ENCODE measurements at regions not wholly inside any gene's neighbourhood (a gene's known extent, or its start where the extent isn't known, plus 50 kb on each side); places are given as distances from the start of the nearest gene placed in this dataset.

- Mint-ChIP-seq H3K27me3 (peaks cover 10% of the 10 kb centered on the region), H3K4me1 (ENCODE audit: unreplicated experiment) (no peaks in the 10 kb centered on the region), H3K27ac (no peak overlapping the region), H3K36me3 (no peaks in the 10 kb centered on the region), H3K4me3 (no peak overlapping the region), H3K9me3 (no peaks in the 10 kb centered on the region)
- no peak for TF ChIP-seq CTCF (conservative IDR thresholded peaks at IDR 0.05)
- no peak for DNase-seq (ENCODE audit: extremely low spot score, unreplicated experiment)
These were observed 57.4 kb upstream of the NR5A2 start for GRCh38 chr1:199970125-199970524.

- no peak for DNase-seq (ENCODE audit: extremely low spot score, unreplicated experiment)
- TF ChIP-seq CTCF (conservative IDR thresholded peaks at IDR 0.05), result no peak
- peaks cover 10% of the 10 kb centered on the region for H3K27me3 Mint-ChIP-seq
- H3K9me3 Mint-ChIP-seq, result no peaks in the 10 kb centered on the region
- no peaks in the 10 kb centered on the region for H3K36me3 Mint-ChIP-seq
- H3K4me1 Mint-ChIP-seq (ENCODE audit: unreplicated experiment), result peaks cover 7% of the 10 kb centered on the region
- no peak overlapping the region for H3K4me3 Mint-ChIP-seq
- H3K27ac Mint-ChIP-seq, result no peak overlapping the region
These were observed 50.9 kb upstream of the NR5A2 start for GRCh38 chr1:199976496-199977144.

Small RNAs in the stretch of these regions (microRNA-seq; reads per million reads assigned to microRNA genes)
- gene MIR181A1, result 2,803 reads per million, percentile 88 among the genes with 10 or more reads in this experiment
- gene MIR181B1, result 6.6 reads per million, percentile 25 among the genes with 10 or more reads in this experiment

All from type B pancreatic cell (in vitro differentiated cells).